ENCODE measurements at regions not wholly inside any gene's neighbourhood (a gene's known extent, or its start where the extent isn't known, plus 50 kb on each side); places are given as distances from the start of the nearest gene placed in this dataset.

DNA sequence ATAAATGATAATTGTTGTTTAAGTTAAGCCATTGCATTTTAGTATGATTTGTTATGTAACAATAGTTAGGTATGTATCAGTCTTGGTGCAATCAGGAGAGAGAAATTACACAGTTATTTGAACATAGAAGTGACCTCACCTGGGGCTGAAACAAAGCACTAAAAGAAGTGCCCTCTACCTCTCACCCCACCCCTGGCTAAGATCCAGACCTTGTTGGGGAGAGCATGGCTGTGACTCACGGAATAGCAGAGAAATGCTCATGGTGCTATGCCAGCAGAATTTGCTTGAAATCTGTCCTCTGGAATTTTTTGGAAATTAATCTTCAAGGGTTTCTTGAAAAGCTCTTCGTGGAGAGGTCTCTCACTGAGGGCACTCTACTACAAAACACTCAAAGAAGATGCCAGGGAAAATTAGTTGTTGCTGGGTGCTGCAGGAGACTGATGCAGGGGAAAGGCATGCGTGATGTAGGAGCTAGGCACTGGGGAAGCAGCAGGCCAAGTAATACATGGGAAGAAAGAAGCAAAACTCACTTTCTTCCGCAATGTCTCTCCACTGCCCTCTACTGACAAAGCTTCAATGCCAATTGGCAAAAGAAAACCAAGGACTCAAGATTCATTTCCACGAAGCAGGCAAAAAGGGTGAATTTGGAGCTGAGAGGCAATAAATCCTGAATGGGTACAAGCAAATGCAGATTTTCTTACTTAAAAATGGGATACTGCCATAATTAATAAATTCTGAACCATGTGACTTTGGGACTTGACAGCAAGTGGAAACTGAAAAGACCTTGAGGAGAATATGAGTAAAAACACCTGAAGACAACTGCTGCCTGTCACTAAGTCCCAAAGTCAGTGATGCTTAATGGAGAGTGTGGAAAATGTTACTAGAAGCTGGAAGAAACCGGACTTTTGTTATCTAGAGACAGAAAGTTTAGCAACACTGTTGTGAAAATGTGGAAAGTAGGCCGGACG is 136.3 kb upstream of the ZNF184 start:
- TF ChIP-seq POLR2A (IDR thresholded peaks at IDR 0.05), result no peak
- TF ChIP-seq, protein P1, sequence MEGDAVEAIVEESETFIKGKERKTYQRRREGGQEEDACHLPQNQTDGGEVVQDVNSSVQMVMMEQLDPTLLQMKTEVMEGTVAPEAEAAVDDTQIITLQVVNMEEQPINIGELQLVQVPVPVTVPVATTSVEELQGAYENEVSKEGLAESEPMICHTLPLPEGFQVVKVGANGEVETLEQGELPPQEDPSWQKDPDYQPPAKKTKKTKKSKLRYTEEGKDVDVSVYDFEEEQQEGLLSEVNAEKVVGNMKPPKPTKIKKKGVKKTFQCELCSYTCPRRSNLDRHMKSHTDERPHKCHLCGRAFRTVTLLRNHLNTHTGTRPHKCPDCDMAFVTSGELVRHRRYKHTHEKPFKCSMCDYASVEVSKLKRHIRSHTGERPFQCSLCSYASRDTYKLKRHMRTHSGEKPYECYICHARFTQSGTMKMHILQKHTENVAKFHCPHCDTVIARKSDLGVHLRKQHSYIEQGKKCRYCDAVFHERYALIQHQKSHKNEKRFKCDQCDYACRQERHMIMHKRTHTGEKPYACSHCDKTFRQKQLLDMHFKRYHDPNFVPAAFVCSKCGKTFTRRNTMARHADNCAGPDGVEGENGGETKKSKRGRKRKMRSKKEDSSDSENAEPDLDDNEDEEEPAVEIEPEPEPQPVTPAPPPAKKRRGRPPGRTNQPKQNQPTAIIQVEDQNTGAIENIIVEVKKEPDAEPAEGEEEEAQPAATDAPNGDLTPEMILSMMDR (IDR thresholded peaks at IDR 0.05), result no peak
- H3K4me3 ChIP-seq, result no peak overlapping the region
- intact Hi-C loops (cut with DNase I; ENCODE audit: low total_unique reads), result no loop called here

DNA sequence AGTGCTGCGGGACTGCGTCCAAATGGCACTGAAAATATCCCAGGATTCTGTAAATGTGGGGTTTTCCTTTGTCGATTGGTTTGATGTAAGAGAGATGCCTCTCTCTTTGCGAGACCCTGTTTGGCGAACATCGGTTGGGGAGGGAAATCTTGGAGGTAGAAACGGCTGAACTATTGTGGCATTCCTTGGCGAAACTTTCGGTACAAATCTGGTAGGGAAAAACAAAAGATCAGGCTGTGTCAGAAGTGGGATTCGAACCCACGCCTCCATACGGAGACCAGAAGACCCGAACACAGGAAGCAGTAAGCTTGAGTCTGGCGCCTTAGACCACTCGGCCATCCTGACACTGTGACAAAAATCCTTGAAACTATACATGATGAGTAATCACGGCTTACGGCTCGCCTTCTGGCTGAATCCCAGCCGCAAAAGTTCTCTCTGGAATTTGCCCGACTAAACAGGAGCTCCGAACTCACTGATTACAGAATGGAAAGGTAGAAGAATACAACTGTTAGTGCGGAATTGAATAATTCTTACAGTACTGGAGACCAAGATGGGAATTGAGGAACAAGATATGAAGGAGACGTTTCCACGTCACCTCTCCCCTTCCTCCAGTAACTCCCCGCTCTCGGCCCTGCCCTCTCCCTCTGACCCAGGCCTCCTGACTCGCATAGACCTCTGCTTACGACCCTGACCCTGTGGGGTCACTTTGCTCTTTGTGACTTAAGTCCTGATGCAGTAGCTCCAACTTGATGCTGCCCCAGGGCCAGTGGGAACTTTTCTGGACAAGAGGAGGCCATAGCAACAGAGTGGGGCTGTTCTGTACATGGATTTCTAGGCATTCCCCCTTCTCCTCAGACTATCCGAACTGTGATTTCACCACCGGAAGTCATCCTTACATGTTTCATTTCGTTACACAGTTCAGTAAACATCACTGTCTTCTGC is 132.8 kb upstream of the ZNF184 start:
- H3K4me1 ChIP-seq, result no peaks in the 10 kb centered on the region
- no peak overlapping the region for H3K27ac ChIP-seq
- no peaks in the 10 kb centered on the region for H3K9me3 ChIP-seq
- H3K36me3 ChIP-seq, result no peaks in the 10 kb centered on the region
- peaks cover 0 to 35% of the 10 kb centered on the region in 2 donors for H3K27me3 ChIP-seq
- no peak overlapping the region for H3K4me3 ChIP-seq
- DNase-seq, result no peak
- intact Hi-C loops (cut with DNase I; ENCODE audit: low total_unique reads), result no loop called here
- TF ChIP-seq, protein P1 (IDR thresholded peaks at IDR 0.05), result no peak
- TF ChIP-seq POLR2A (IDR thresholded peaks at IDR 0.05), result no peak

More for the DNA sequence above, 136.3 kb upstream of the ZNF184 start:
- no peak for DNase-seq
- peaks cover 0 to 10% of the 10 kb centered on the region in 2 donors for H3K27me3 ChIP-seq
- H3K27ac ChIP-seq, result no peak overlapping the region
- H3K36me3 ChIP-seq, result no peaks in the 10 kb centered on the region
- H3K4me1 ChIP-seq, result no peaks in the 10 kb centered on the region
- H3K9me3 ChIP-seq, result no peaks in the 10 kb centered on the region

DNA sequence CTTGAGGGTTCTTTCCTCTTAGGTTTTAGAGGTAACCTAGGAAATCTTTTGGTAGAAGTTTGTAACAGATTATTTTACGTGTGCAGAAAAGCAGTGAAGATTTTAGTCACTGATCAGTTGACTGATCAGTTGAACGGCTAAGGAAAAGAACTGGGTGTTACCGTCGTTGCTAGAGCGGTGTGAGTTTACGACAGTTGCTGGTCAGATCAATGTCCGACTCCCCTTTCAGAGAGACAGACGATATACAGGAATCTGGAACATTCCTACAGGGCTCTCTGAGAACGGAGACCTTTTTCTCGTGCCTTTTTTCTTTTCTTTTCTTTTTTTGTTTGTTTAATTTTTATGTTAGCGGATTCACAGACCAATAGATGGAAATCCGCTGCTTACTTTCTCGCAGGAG is 132.1 kb upstream of the ZNF184 start:
- intact Hi-C loops (cut with DNase I; ENCODE audit: low total_unique reads), result no loop called here
- no peaks in the 10 kb centered on the region for H3K36me3 ChIP-seq
- no peak overlapping the region for H3K4me3 ChIP-seq
- peaks cover 0 to 35% of the 10 kb centered on the region in 2 donors for H3K27me3 ChIP-seq
- H3K27ac ChIP-seq, result no peak overlapping the region
- H3K9me3 ChIP-seq, result no peaks in the 10 kb centered on the region
- H3K4me1 ChIP-seq, result no peaks in the 10 kb centered on the region
- no peak for TF ChIP-seq POLR2A (IDR thresholded peaks at IDR 0.05)
- TF ChIP-seq, protein P1 (IDR thresholded peaks at IDR 0.05), result no peak
- DNase-seq, result no peak

DNA sequence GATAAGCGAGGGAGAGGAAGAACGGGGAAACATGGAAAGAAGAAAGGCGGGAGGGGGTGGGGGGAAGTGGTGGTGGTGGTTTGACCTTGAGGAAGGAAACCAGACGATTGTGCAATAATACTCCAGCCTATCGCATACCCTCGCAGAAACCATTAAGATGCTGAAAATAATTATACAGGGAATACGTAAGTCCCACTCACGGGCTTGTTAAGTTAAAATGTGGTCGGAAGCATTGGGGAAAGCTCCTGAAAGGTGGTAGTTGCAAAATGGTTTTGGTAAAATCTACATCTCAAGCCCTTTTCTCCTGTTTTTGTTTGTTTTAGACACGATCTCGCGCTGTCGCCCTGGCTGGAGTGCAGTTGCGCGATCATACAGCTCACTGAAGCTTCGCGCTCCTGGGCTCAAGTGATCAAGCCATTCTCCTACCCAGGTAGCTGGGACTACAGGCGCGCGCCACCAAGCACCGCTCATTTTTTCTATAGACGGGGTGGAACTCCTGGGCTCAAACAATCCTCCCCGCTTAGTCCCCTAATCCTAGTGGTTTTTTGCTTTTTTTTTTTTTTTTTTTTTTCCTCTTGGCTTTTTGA is 128.9 kb upstream of the ZNF184 start:
- H3K27ac ChIP-seq, result no peak overlapping the region
- H3K9me3 ChIP-seq, result no peaks in the 10 kb centered on the region
- H3K36me3 ChIP-seq, result no peaks in the 10 kb centered on the region
- H3K4me3 ChIP-seq, result no peak overlapping the region
- no peaks in the 10 kb centered on the region for H3K4me1 ChIP-seq
- H3K27me3 ChIP-seq, result peaks cover 0 to 42% of the 10 kb centered on the region in 2 donors
- TF ChIP-seq POLR2A (IDR thresholded peaks at IDR 0.05), result no peak
- TF ChIP-seq, protein P1 (IDR thresholded peaks at IDR 0.05), result no peak
- no peak for DNase-seq
- intact Hi-C loops (cut with DNase I; ENCODE audit: low total_unique reads), result no loop called here

Data from uterus (tissue), 3 donors.